GM10248 (cell line): ENCODE measurements at regions not wholly inside any gene's neighbourhood (a gene's known extent, or its start where the extent isn't known, plus 50 kb on each side); places are given as distances from the start of the nearest gene placed in this dataset.

ENCODE experiments used
- CTCF ChIA-PET: fragments of 300-600 bp; sonication (Branson Sonifier 250); formaldehyde crosslinking; extraction: SDS; loops from one replicate; lab custom pipeline; 2021; ENCODE audit warnings: antibody characterized with exemption; lab: Yijun Ruan, JAX
- POLR2A ChIA-PET: fragments of 350-650 bp; sonication (Branson Sonifier 250); formaldehyde crosslinking; extraction: SDS; loops from one replicate; lab custom pipeline; 2020; ENCODE audit warnings: antibody characterized with exemption; lab: Yijun Ruan, JAX
- DNase-seq: peaks from one replicate; pipeline ENCODE4 v3.0.0; 2012; ENCODE audit errors: extremely low spot score
- TF ChIP-seq, protein P1 (sequence below): IDR thresholded peaks from 2 replicates; pipeline ENCODE4 v1.5.1; 2012; ENCODE audit warnings: mild to moderate bottlenecking, low read depth; ENCODE audit errors: extremely low read depth, missing control alignments, control extremely low read depth

DNA sequence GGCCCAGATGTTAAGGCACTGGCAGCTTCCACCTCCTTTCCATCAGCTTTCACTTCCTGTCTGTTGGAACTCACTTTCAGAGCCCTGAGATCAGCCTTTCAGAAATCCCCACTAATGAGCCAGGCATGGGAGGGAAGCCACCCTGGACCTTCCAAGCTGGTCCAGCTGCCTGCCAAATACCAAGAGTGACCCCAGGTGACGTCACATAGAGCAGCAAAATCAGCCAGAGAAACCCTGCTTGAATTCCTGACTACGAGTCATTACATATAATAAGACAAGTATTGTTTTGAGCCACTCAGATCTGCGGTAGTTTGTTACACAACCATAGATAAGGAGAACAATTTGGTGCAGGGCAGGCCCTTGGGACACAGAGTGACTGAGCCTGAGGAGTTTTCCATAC is 556.0 kb upstream of the JAG1 start:
- CTCF ChIA-PET: interaction anchor here (1.0 kb wide), 1 partner anchor 18 kb away, joined by 3 read pairs; no protein-coding TSS in a partner anchor
- DNase-seq: no peak
- TF ChIP-seq, protein P1, sequence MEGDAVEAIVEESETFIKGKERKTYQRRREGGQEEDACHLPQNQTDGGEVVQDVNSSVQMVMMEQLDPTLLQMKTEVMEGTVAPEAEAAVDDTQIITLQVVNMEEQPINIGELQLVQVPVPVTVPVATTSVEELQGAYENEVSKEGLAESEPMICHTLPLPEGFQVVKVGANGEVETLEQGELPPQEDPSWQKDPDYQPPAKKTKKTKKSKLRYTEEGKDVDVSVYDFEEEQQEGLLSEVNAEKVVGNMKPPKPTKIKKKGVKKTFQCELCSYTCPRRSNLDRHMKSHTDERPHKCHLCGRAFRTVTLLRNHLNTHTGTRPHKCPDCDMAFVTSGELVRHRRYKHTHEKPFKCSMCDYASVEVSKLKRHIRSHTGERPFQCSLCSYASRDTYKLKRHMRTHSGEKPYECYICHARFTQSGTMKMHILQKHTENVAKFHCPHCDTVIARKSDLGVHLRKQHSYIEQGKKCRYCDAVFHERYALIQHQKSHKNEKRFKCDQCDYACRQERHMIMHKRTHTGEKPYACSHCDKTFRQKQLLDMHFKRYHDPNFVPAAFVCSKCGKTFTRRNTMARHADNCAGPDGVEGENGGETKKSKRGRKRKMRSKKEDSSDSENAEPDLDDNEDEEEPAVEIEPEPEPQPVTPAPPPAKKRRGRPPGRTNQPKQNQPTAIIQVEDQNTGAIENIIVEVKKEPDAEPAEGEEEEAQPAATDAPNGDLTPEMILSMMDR: no peak
- POLR2A ChIA-PET: no interaction called here

DNA sequence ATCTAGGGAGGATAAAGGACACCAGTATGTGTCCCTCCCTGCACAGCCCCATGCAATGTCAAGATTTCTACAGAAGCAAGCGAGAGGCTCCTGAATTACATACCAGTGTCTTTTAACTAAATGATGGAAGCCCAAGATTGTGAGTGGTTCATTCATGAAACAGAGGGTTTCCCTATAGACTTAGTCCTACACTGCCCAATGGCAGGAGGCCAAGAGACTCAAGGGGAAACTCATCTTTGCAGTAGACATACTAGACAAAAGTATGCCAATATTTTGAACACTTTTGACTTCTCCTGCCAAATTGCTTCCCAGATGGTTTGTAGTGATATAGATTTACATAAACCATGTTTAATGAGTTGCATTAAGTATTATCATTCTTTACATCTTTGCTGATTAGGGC is 557.2 kb upstream of the JAG1 start:
- TF ChIP-seq, protein P1: no peak
- ChIA-PET POLR2A (no interaction called here), CTCF (interaction anchor here (2.0 kb wide), 1 partner anchor 12 kb away, joined by 4 read pairs; no protein-coding TSS in a partner anchor)
- no peak for DNase-seq

DNA sequence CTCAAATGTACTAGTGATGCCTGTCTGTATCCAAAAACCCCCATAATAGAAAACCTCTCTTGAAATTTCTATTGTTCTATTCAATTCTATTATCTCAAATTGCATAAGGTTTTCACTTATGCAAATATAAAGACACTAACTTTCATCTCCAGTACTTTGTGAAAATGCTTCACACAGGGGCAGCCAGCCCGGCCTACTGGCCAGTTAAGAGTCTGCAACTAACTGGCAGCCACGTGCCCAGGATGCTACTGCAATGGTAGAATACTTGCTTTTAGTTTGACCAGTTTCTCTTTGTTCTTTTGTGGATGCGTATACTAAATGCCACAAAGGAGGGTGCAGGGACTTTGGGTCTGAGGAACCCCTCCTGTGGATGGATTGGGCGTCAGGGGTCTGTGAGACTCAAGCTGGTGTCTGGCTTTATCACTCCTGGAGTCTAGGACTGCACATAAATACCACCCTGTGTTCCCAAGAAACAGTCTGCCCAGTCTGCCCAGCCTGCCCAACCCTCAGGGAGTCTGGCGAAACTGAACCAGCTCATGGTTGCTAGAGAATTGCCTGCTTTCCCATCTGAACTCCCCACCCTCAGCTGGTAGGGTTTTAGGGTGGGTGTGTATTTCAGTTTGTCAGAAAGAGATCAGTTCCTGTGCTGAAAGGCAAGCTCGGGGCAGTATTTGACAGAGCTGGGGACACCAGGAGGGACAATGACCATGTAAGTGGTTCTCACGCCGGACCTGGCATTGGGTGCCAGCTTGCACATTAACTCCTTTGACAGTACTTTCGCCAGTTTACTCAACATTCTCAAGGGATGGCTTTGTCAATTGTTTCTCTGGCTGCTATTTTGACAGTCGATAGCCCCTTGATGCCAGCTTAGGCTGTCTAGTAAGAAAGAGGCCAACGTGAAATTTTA is 558.2 kb upstream of the JAG1 start:
- TF ChIP-seq, protein P1: no peak
- DNase-seq: no peak
- ChIA-PET CTCF (interaction anchor here (1.1 to 2.0 kb wide), 4 partner anchors 11 to 36 kb away, joined by 3 to 4 read pairs (median 4); no protein-coding TSS in a partner anchor), POLR2A (no interaction called here)

DNA sequence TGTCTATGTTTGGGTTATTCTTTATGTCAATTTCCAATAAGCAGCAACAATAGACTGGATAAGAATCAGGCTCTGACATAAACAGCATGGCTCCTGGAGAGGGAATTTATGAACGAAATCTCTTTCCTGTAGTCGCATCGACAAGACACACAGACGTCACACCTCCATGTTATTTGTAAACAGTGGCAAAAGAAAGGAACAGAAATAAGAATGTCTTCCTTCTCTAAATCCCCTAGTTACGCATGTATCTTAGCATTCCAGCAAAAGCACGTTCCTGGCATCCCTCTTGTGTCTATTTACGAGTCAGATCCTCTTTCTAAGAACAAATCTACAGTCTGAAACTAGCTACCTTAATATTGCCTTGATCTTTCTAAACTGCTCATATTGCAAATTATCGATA is 559.1 kb upstream of the JAG1 start:
- TF ChIP-seq, protein P1: no peak
- ChIA-PET POLR2A (no interaction called here), CTCF (interaction anchor here (1.2 to 2.0 kb wide), 3 partner anchors 10 to 28 kb away, joined by 3 to 4 read pairs (median 4); no protein-coding TSS in a partner anchor)
- DNase-seq: no peak

DNA sequence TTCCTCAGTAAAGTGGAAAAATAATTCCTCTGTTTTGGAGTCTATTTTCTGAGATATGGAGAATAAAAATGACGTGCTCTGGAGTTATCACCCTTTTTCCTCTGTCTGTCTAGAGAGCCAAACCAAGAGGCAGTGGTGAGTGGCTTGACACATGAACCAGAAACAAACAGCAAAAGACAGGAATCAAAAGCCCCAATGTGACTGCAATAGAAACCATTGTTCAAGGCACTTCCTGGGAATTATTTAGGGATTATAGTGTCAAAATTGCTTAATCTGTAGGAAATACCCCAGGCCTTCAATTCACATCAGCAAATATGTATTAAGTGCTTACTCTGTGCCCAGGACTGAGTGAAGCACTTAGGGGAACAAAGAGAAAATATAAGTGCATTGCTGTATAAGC is 560.4 kb upstream of the JAG1 start:
- TF ChIP-seq, protein P1: no peak
- ChIA-PET POLR2A (no interaction called here), CTCF (interaction anchor here (2.1 kb wide), 1 partner anchor 29 kb away, joined by 8 read pairs; no protein-coding TSS in a partner anchor)
- no peak for DNase-seq

DNA sequence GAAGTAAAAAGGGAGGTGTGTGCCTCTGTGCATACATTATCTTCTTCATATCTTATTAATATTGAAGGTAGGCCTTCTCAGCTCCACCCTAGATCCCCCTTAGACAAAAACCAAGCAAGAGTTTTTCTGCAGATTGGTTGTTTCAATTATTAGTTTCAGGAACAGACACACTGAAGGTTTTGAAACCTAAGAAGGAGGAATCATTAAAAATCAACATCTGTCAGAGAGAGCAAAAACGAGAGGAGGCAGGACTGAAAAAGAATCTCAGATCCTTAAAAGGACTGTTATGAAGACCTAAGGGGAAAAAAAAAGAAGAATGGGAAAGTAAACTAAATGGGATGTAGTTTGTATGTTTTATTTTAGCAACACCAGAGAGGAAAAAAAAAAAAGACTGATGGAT is 560.8 kb upstream of the JAG1 start:
- DNase-seq: peak; percentile 13
- TF ChIP-seq, protein P1: no peak
- ChIA-PET POLR2A (no interaction called here), CTCF (interaction anchor here (2.1 kb wide), 1 partner anchor 30 kb away, joined by 8 read pairs; no protein-coding TSS in a partner anchor)
